CD4-positive, alpha-beta T cell (primary cell): ENCODE measurements at regions not wholly inside any gene's neighbourhood (a gene's known extent, or its start where the extent isn't known, plus 50 kb on each side); places are given as distances from the start of the nearest gene placed in this dataset.

ENCODE experiments used
- ATAC-seq: fragments of 200-7000 bp; cut with Tn5 transposase; one replicate; pipeline ENCODE4 v1.10.0; 2022; ENCODE audit warnings: mild to moderate bottlenecking; ENCODE audit not compliant: poor library complexity
- CTCF ChIA-PET: fragments of 350-600 bp; sonication (Branson Sonifier 250); formaldehyde crosslinking; loops from one replicate; lab custom pipeline; 2021; ENCODE audit warnings: antibody characterized with exemption, inconsistent platforms; lab: Charles Lee
- POLR2A ChIA-PET: fragments of 350-600 bp; sonication (Branson Sonifier 250); formaldehyde crosslinking; loops from one replicate; lab custom pipeline; 2021; ENCODE audit warnings: antibody characterized with exemption, inconsistent platforms; lab: Charles Lee
- DNase-seq, 14 experiments: peaks; one replicate each; pipeline ENCODE4 v3.0.0-alpha.2; 2013 to 2020; ENCODE audit warnings: mixed read lengths in 2 of 14
- H3K27ac ChIP-seq, 2 donors: one replicate each; pipeline versions ENCODE4 v1.5.1 to v1.7.0; 2013; ENCODE audit warnings: low read length in 2 of 2, low read depth in 1 of 2, mild to moderate bottlenecking in 1 of 2
- H3K27me3 ChIP-seq, 2 experiments: 1 replicate in 1 of 2; 2 replicates in 1 of 2; pipeline versions ENCODE4 v1.6.1 to v1.7.0; 2013; ENCODE audit warnings: low read length in 2 of 2, control low read depth in 1 of 2, mild to moderate bottlenecking in 1 of 2, moderate library complexity in 1 of 2; ENCODE audit not compliant: insufficient read depth in 2 of 2, control insufficient read depth in 1 of 2
- H3K36me3 ChIP-seq: one replicate; pipeline ENCODE4 v1.6.1; 2013; ENCODE audit warnings: low read length, control low read depth; ENCODE audit not compliant: insufficient read depth
- H3K4me1 ChIP-seq: one replicate; pipeline ENCODE4 v1.6.1; 2013; ENCODE audit warnings: low read length, control low read depth; ENCODE audit not compliant: insufficient read depth
- H3K4me3 ChIP-seq: one replicate; pipeline ENCODE4 v1.5.1; 2013; ENCODE audit warnings: mild to moderate bottlenecking, low read length, moderate library complexity
- H3K9me3 ChIP-seq, 2 experiments: 1 replicate in 1 of 2; 2 replicates in 1 of 2; pipeline versions ENCODE4 v1.6.1 to v1.7.0; 2013; ENCODE audit warnings: low read length in 2 of 2, mild to moderate bottlenecking in 2 of 2, control low read depth in 1 of 2, moderate library complexity in 1 of 2; ENCODE audit not compliant: control insufficient read depth in 1 of 2, insufficient read depth in 1 of 2
- H3K27ac Mint-ChIP-seq: one replicate; pipeline ENCODE4 v1.8.0; 2020; ENCODE audit warnings: mixed read lengths
- H3K27me3 Mint-ChIP-seq: one replicate; pipeline ENCODE4 v1.8.0; 2021; ENCODE audit warnings: mixed read lengths
- H3K36me3 Mint-ChIP-seq: one replicate; pipeline ENCODE4 v1.8.0; 2021; ENCODE audit warnings: low read depth, mixed read lengths
- H3K4me1 Mint-ChIP-seq: one replicate; pipeline ENCODE4 v1.8.0; 2021; ENCODE audit warnings: low read depth, mixed read lengths
- H3K4me3 Mint-ChIP-seq: one replicate; pipeline ENCODE4 v1.8.0; 2020; ENCODE audit warnings: mild to moderate bottlenecking, mixed read lengths
- H3K9me3 Mint-ChIP-seq: one replicate; pipeline ENCODE4 v1.8.0; 2020; ENCODE audit warnings: mixed read lengths
- intact Hi-C, 2 experiments: fragments of 100-400 bp; cut with DNase I in 1 of 2; cut with micrococcal nuclease in 1 of 2; formaldehyde crosslinking; loops; one replicate each; pipeline versions ENCODE4 v1.15.1 to v1.9.0; 2023 to 2025; cut with DNase I, micrococcal nuclease
- TF ChIP-seq, protein P1 (sequence below): fragments of 200-600 bp; IDR thresholded peaks from one replicate; pipeline ENCODE4 v1.8.0; 2022; ENCODE audit warnings: antibody characterized with exemption, mild to moderate bottlenecking

DNA sequence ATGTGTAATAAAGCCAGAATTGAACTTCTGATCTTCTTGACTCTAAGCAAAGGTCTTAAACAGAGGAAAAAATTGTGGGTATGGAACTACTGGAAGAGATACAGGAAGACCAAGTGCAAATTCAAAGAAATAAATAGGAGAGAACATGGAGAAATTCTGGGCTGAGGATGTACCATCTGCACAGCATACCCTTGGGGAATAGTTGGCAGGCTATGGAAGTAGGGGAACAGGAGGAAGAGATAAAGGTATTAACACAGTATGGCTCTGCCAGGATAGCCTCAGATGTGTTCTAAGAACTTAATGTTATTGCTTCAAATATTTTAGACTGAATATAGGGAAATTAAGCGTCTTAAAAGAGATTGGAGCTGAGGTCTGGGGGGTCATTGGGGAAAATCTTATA is 485.4 kb downstream of the CNTN3 start:
- no peaks in the 10 kb centered on the region for H3K27me3 Mint-ChIP-seq
- ChIA-PET CTCF (no interaction called here), POLR2A (no interaction called here)
- H3K4me3 Mint-ChIP-seq = no peak overlapping the region
- DNase-seq (no peak), ATAC-seq (no peak)
- peaks cover 0 to 8% of the 10 kb centered on the region in 2 experiments for H3K9me3 ChIP-seq
- H3K4me3 ChIP-seq = no peak overlapping the region
- no peaks in the 10 kb centered on the region for H3K27me3 ChIP-seq
- no peaks in the 10 kb centered on the region for H3K36me3 Mint-ChIP-seq
- peaks cover 13% of the 10 kb centered on the region for H3K9me3 Mint-ChIP-seq
- intact Hi-C loops = no loop called here
- TF ChIP-seq, protein P1, sequence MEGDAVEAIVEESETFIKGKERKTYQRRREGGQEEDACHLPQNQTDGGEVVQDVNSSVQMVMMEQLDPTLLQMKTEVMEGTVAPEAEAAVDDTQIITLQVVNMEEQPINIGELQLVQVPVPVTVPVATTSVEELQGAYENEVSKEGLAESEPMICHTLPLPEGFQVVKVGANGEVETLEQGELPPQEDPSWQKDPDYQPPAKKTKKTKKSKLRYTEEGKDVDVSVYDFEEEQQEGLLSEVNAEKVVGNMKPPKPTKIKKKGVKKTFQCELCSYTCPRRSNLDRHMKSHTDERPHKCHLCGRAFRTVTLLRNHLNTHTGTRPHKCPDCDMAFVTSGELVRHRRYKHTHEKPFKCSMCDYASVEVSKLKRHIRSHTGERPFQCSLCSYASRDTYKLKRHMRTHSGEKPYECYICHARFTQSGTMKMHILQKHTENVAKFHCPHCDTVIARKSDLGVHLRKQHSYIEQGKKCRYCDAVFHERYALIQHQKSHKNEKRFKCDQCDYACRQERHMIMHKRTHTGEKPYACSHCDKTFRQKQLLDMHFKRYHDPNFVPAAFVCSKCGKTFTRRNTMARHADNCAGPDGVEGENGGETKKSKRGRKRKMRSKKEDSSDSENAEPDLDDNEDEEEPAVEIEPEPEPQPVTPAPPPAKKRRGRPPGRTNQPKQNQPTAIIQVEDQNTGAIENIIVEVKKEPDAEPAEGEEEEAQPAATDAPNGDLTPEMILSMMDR = no peak
- H3K36me3 ChIP-seq = no peaks in the 10 kb centered on the region
- H3K27ac ChIP-seq = no peak overlapping the region
- H3K27ac Mint-ChIP-seq = no peak overlapping the region
- H3K4me1 Mint-ChIP-seq = no peaks in the 10 kb centered on the region
- H3K4me1 ChIP-seq = no peaks in the 10 kb centered on the region

DNA sequence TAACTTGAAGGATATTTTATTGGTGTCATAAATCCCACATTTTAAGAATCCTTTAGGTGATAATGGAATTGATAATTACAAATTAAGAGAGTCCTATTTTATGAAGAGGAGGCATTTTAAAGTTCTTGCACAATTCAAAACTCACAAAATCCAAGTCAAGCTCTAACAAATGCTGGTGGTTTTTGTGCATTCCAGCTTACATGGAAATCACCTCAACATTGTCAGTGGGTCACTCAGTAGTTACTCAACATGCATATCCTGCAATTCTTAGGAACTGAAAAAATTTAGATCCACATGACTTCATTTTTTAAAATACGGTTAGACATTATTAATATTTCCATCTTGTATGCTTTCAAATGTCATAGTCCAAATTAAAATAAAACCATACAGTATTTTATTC is 487.2 kb downstream of the CNTN3 start:
- Mint-ChIP-seq H3K27me3 (no peaks in the 10 kb centered on the region), H3K4me1 (no peaks in the 10 kb centered on the region), H3K9me3 (peaks cover 10% of the 10 kb centered on the region), H3K27ac (no peak overlapping the region), H3K36me3 (no peaks in the 10 kb centered on the region), H3K4me3 (no peak overlapping the region)
- H3K27me3 ChIP-seq = no peaks in the 10 kb centered on the region
- ATAC-seq (no peak), DNase-seq (no peak)
- peaks cover 2 to 8% of the 10 kb centered on the region in 2 experiments for H3K9me3 ChIP-seq
- H3K36me3 ChIP-seq = no peaks in the 10 kb centered on the region
- intact Hi-C loops = no loop called here
- TF ChIP-seq, protein P1 = no peak
- H3K4me3 ChIP-seq = no peak overlapping the region
- ChIA-PET POLR2A (no interaction called here), CTCF (no interaction called here)
- H3K27ac ChIP-seq = no peak overlapping the region
- H3K4me1 ChIP-seq = no peaks in the 10 kb centered on the region

DNA sequence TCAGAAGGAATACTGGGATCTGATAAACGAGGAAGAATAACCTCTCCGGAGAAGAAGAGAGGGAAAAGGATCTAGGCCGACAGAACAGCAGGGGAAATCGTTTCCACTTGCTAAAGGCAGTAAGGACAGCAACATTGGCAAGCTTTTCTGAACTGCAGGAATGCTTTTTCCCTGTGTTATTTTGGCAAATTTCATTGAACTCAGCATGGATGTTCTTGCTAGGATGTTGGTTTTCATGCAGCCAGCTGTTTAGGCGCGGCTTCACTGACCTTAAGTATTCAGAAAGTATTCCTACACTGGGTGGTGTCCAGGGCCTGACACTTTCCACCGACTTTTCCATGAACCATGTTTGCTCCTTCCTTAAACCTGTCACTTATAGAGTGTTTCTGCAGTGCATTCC is 489.7 kb downstream of the CNTN3 start:
- DNase-seq (no peak), ATAC-seq (no peak)
- Histone ChIP-seq H3K27ac (no peak overlapping the region), H3K27me3 (no peaks in the 10 kb centered on the region), H3K4me1 (no peaks in the 10 kb centered on the region), H3K9me3 (peaks cover 4 to 6% of the 10 kb centered on the region in 2 experiments), H3K4me3 (no peak overlapping the region), H3K36me3 (no peaks in the 10 kb centered on the region)
- no peaks in the 10 kb centered on the region for H3K27me3 Mint-ChIP-seq
- peaks cover 17% of the 10 kb centered on the region for H3K9me3 Mint-ChIP-seq
- no peaks in the 10 kb centered on the region for H3K36me3 Mint-ChIP-seq
- CTCF ChIA-PET = no interaction called here
- intact Hi-C loops = no loop called here
- TF ChIP-seq, protein P1 = no peak
- H3K27ac Mint-ChIP-seq = no peak overlapping the region
- H3K4me3 Mint-ChIP-seq = no peak overlapping the region
- POLR2A ChIA-PET = no interaction called here
- H3K4me1 Mint-ChIP-seq = no peaks in the 10 kb centered on the region
